HCT116 (cell line): ENCODE measurements at regions not wholly inside any gene's neighbourhood (a gene's known extent, or its start where the extent isn't known, plus 50 kb on each side); places are given as distances from the start of the nearest gene placed in this dataset.

Experiments used
- ATAC-seq: fragments of 200-7000 bp; cut with Tn5 transposase; 2 replicates; pipeline ENCODE4 v1.9.1; 2020; ENCODE audit warnings: mild to moderate bottlenecking, moderate library complexity
- BruUV-seq: library from RNA; stranded (reverse); fragments of 400-500 nt; replicated peaks from 2 replicates; lab custom pipeline; 2021; lab: Mats Ljungman, UMichigan
- CTCF ChIA-PET: fragments of 300-600 bp; sonication (Branson Sonifier 250); formaldehyde crosslinking; loops from one replicate; lab custom pipeline; 2021; ENCODE audit warnings: antibody characterized with exemption; lab: Charles Lee
- POLR2A ChIA-PET: fragments of 300-600, 350-600 bp; sonication (Branson Sonifier 250); formaldehyde crosslinking; loops from one replicate; lab custom pipeline; 2021; ENCODE audit warnings: antibody characterized with exemption; lab: Charles Lee
- RAD21 ChIA-PET, 2 experiments: fragments of 300-600 bp; sonication (Branson Sonifier 250); formaldehyde crosslinking; loops; one replicate each; lab custom pipeline; 2023; ENCODE audit warnings: low total read pairs in 2 of 2; ENCODE audit not compliant: uncharacterized antibody in 2 of 2, unreplicated experiment in 2 of 2, low non-redundant PET in 1 of 2; lab: Charles Lee
- DNase-seq: peaks from one replicate; pipeline ENCODE4 v3.0.0-alpha.2; 2010; ENCODE audit warnings: low read depth, low spot score
- H2AFZ ChIP-seq: fragments of 200-600 bp; shearing (Covaris generic), sonication (generic); 2 replicates; pipeline ENCODE4 v1.6.1; 2017; ENCODE audit warnings: low read depth, mixed run types, mixed read lengths, antibody characterized with exemption, low read length; ENCODE audit not compliant: poor library complexity, severe bottlenecking
- H3K27ac ChIP-seq: 2 replicates; pipeline ENCODE4 v1.5.1; 2012; ENCODE audit warnings: low read depth, low read length
- H3K27me3 ChIP-seq: fragments of 200-600 bp; sonication (generic); 2 replicates; pipeline ENCODE4 v1.6.1; 2016; ENCODE audit warnings: mixed run types, low read length, mixed read lengths; ENCODE audit not compliant: insufficient read depth
- H3K36me3 ChIP-seq, 2 experiments: fragments of 200-500 bp in 1 of 2; fragments of 200-600 bp in 1 of 2; sonication (Bioruptor generic) in 1 of 2; sonication (generic) in 1 of 2; 2 replicates each; pipeline versions ENCODE4 v1.5.1 to v1.6.1; 2014 to 2016; ENCODE audit warnings: low read length in 2 of 2, inconsistent platforms in 1 of 2, mixed read lengths in 1 of 2, mixed run types in 1 of 2; ENCODE audit not compliant: insufficient read depth in 2 of 2, control insufficient read depth in 1 of 2
- H3K4me1 ChIP-seq, 2 experiments: fragments of 200-600 bp in 1 of 2; sonication (generic) in 1 of 2; 2 replicates each; pipeline versions ENCODE4 v1.5.1 to v1.6.1; 2012 to 2017; ENCODE audit warnings: low read length in 2 of 2, inconsistent platforms in 1 of 2, mild to moderate bottlenecking in 1 of 2, mixed read lengths in 1 of 2, mixed run types in 1 of 2, moderate library complexity in 1 of 2; ENCODE audit not compliant: insufficient read depth in 2 of 2, control insufficient read depth in 1 of 2
- H3K4me2 ChIP-seq: fragments of 200-600 bp; sonication (generic); 2 replicates; pipeline ENCODE4 v1.6.1; 2017; ENCODE audit warnings: mixed run types, low read length, mixed read lengths
- H3K4me3 ChIP-seq, 2 experiments: fragments of 200-600 bp in 1 of 2; sonication (generic) in 1 of 2; replicated peaks in 1 of 2; 2 replicates each; pipeline ENCODE4 v1.5.1; 2011 to 2016; ENCODE audit warnings: low read length in 2 of 2, control low read depth in 1 of 2, low read depth in 1 of 2, mild to moderate bottlenecking in 1 of 2, mixed read lengths in 1 of 2, mixed run types in 1 of 2
- H3K79me2 ChIP-seq: fragments of 200-600 bp; sonication (generic); 2 replicates; pipeline ENCODE4 v1.6.1; 2017; ENCODE audit warnings: mild to moderate bottlenecking, mixed run types, low read length, moderate library complexity, mixed read lengths; ENCODE audit not compliant: insufficient read depth
- H3K9ac ChIP-seq: fragments of 200-600 bp; sonication (generic); 2 replicates; pipeline ENCODE4 v1.6.1; 2016; ENCODE audit warnings: low read length, mixed read lengths
- H3K9me2 ChIP-seq: fragments of 200-600 bp; sonication (generic), shearing (Covaris generic); 2 replicates; pipeline ENCODE4 v1.6.1; 2017; ENCODE audit warnings: mixed run types, mild to moderate bottlenecking, moderate library complexity; ENCODE audit not compliant: insufficient read depth
- H3K9me3 ChIP-seq, 2 experiments: fragments of 200-500 bp in 1 of 2; fragments of 200-600 bp in 1 of 2; sonication (Bioruptor generic) in 1 of 2; sonication (generic) in 1 of 2; 2 replicates each; pipeline ENCODE4 v1.6.1; 2014 to 2017; ENCODE audit warnings: low read length in 2 of 2, mixed read lengths in 2 of 2, inconsistent platforms in 1 of 2, low read depth in 1 of 2, mild to moderate bottlenecking in 1 of 2, mixed run types in 1 of 2, moderate library complexity in 1 of 2; ENCODE audit not compliant: control insufficient read depth in 1 of 2, insufficient read depth in 1 of 2
- H4K20me1 ChIP-seq: fragments of 200-600 bp; sonication (generic), shearing (Covaris generic); 2 replicates; pipeline ENCODE4 v1.6.1; 2017; ENCODE audit warnings: mixed run types, mild to moderate bottlenecking, moderate library complexity; ENCODE audit not compliant: insufficient read depth
- CEBPB ChIP-seq: IDR thresholded peaks from 2 replicates; pipeline ENCODE4 v1.6.1; 2012; ENCODE audit warnings: low read depth
- CTCF ChIP-seq, 3 experiments: fragments of 200-600 bp in 1 of 3; sonication (generic) in 1 of 3; IDR thresholded peaks in 2 of 3; conservative IDR thresholded peaks in 1 of 3; 2 replicates each; pipeline ENCODE4 v1.5.1; 2012 to 2017; ENCODE audit warnings: low read depth in 2 of 3, low read length in 2 of 3, antibody characterized with exemption in 1 of 3, borderline replicate concordance in 1 of 3, control low read depth in 1 of 3, mild to moderate bottlenecking in 1 of 3, mixed read lengths in 1 of 3, mixed run types in 1 of 3, moderate library complexity in 1 of 3; ENCODE audit not compliant: insufficient read depth in 1 of 3
- EGR1 ChIP-seq: IDR thresholded peaks from 2 replicates; pipeline ENCODE4 v1.6.1; 2012; ENCODE audit warnings: low read depth
- ELF1 ChIP-seq: IDR thresholded peaks from 2 replicates; pipeline ENCODE4 v1.6.1; 2012; ENCODE audit warnings: low read depth, borderline replicate concordance
- EZH2 ChIP-seq: fragments of 200-600 bp; sonication (generic); IDR thresholded peaks from 2 replicates; pipeline ENCODE4 v1.6.1; 2017; ENCODE audit warnings: antibody characterized with exemption, mixed run types
- EZH2phosphoT487 ChIP-seq: fragments of 200-600 bp; IDR thresholded peaks from 2 replicates; pipeline ENCODE4 v1.6.1; 2018; ENCODE audit warnings: antibody characterized with exemption, borderline replicate concordance
- FOSL1 ChIP-seq: IDR thresholded peaks from 2 replicates; pipeline ENCODE4 v1.6.1; 2012; ENCODE audit warnings: low read depth
- POLR2A ChIP-seq: IDR thresholded peaks from 2 replicates; pipeline ENCODE4 v1.7.0; 2011; ENCODE audit warnings: borderline replicate concordance; ENCODE audit not compliant: insufficient read depth, insufficient read length; ENCODE audit errors: extremely low read depth
- POLR2AphosphoS5 ChIP-seq: IDR thresholded peaks from 2 replicates; pipeline ENCODE4 v1.6.1; 2011; ENCODE audit warnings: mild to moderate bottlenecking, low read depth, low read length, moderate library complexity
- SIN3A ChIP-seq: IDR thresholded peaks from 2 replicates; pipeline ENCODE4 v1.6.1; 2012; ENCODE audit warnings: low read depth
- SP1 ChIP-seq: IDR thresholded peaks from 2 replicates; pipeline ENCODE4 v1.6.1; 2012; ENCODE audit warnings: low read depth
- YY1 ChIP-seq: IDR thresholded peaks from 2 replicates; pipeline ENCODE4 v1.6.1; 2011; ENCODE audit warnings: low read length, low read depth, moderate library complexity, mild to moderate bottlenecking; ENCODE audit not compliant: insufficient replicate concordance; ENCODE audit errors: extremely low read depth
- ZBTB33 ChIP-seq: IDR thresholded peaks from 2 replicates; pipeline ENCODE4 v1.6.1; 2011; ENCODE audit warnings: mild to moderate bottlenecking, low read length, moderate library complexity; ENCODE audit not compliant: insufficient replicate concordance; ENCODE audit errors: extremely low read depth
- ZNF274 ChIP-seq: fragments of 200-500 bp; sonication (Bioruptor generic); IDR thresholded peaks from 2 replicates; pipeline ENCODE4 v1.6.1; 2014; ENCODE audit warnings: mild to moderate bottlenecking, low read depth, low read length, inconsistent platforms
- intact Hi-C: fragments of 100-400 bp; cut with micrococcal nuclease; formaldehyde crosslinking; loops from 2 replicates; pipeline ENCODE4 v1.10.0; 2022
- TF ChIP-seq, protein P1 (sequence below): IDR thresholded peaks from 2 replicates; pipeline ENCODE4 v1.6.1; 2012
- TF ChIP-seq, protein P2 (sequence below): IDR thresholded peaks from 2 replicates; pipeline ENCODE4 v1.6.1; 2012; ENCODE audit warnings: low read depth
- TF ChIP-seq, protein P3 (sequence below): IDR thresholded peaks from 2 replicates; pipeline ENCODE4 v1.6.1; 2012

- Histone ChIP-seq H3K4me3 (no peak overlapping the region), H3K79me2 (no peaks in the 10 kb centered on the region), H2AFZ (no peak overlapping the region), H3K4me2 (no peak overlapping the region), H3K27ac (no peak overlapping the region), H3K27me3 (no peaks in the 10 kb centered on the region), H3K4me1 (no peaks in the 10 kb centered on the region), H3K36me3 (no peaks in the 10 kb centered on the region), H3K9me3 (no peaks in the 10 kb centered on the region), H3K9me2 (no peaks in the 10 kb centered on the region), H3K9ac (no peak overlapping the region), H4K20me1 (no peaks in the 10 kb centered on the region)
- ChIA-PET POLR2A (no interaction called here), CTCF (no interaction called here), RAD21 (no interaction called here)
- no peak for TF ChIP-seq SP1
- TF ChIP-seq SIN3A: no peak
- no peak for TF ChIP-seq POLR2AphosphoS5
- no peak for TF ChIP-seq CTCF (IDR thresholded peaks at IDR 0.05 in 2 of 3, conservative IDR thresholded peaks at IDR 0.05 in 1 of 3; ENCODE audit: borderline replicate concordance in 1 of 3, insufficient read depth in 1 of 3, low read depth in 2 of 3, low read length in 2 of 3)
- no peak for TF ChIP-seq ELF1
- TF ChIP-seq, protein P1, sequence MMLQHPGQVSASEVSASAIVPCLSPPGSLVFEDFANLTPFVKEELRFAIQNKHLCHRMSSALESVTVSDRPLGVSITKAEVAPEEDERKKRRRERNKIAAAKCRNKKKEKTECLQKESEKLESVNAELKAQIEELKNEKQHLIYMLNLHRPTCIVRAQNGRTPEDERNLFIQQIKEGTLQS: no peak
- TF ChIP-seq YY1: no peak
- no peak for TF ChIP-seq CEBPB
- TF ChIP-seq, protein P2, sequence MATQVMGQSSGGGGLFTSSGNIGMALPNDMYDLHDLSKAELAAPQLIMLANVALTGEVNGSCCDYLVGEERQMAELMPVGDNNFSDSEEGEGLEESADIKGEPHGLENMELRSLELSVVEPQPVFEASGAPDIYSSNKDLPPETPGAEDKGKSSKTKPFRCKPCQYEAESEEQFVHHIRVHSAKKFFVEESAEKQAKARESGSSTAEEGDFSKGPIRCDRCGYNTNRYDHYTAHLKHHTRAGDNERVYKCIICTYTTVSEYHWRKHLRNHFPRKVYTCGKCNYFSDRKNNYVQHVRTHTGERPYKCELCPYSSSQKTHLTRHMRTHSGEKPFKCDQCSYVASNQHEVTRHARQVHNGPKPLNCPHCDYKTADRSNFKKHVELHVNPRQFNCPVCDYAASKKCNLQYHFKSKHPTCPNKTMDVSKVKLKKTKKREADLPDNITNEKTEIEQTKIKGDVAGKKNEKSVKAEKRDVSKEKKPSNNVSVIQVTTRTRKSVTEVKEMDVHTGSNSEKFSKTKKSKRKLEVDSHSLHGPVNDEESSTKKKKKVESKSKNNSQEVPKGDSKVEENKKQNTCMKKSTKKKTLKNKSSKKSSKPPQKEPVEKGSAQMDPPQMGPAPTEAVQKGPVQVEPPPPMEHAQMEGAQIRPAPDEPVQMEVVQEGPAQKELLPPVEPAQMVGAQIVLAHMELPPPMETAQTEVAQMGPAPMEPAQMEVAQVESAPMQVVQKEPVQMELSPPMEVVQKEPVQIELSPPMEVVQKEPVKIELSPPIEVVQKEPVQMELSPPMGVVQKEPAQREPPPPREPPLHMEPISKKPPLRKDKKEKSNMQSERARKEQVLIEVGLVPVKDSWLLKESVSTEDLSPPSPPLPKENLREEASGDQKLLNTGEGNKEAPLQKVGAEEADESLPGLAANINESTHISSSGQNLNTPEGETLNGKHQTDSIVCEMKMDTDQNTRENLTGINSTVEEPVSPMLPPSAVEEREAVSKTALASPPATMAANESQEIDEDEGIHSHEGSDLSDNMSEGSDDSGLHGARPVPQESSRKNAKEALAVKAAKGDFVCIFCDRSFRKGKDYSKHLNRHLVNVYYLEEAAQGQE: no peak
- TF ChIP-seq ZBTB33: no peak
- TF ChIP-seq, protein P3, sequence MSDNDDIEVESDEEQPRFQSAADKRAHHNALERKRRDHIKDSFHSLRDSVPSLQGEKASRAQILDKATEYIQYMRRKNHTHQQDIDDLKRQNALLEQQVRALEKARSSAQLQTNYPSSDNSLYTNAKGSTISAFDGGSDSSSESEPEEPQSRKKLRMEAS: no peak
- no peak for TF ChIP-seq EZH2
- no peak for TF ChIP-seq EGR1
- no peak for TF ChIP-seq POLR2A
- no peak for TF ChIP-seq ZNF274
- no peak for TF ChIP-seq FOSL1
- no peak for TF ChIP-seq EZH2phosphoT487
- no peak for DNase-seq
- no peak for ATAC-seq
- intact Hi-C loops: no loop called here
- no TSS peak for BruUV-seq
Measured at GRCh38 chr5:175357995-175358394, 86.0 kb downstream of the DRD1 start.
